ENCODE measurements at regions not wholly inside any gene's neighbourhood (a gene's known extent, or its start where the extent isn't known, plus 50 kb on each side); places are given as distances from the start of the nearest gene placed in this dataset.

- TF ChIP-seq CTCF (conservative IDR thresholded peaks at IDR 0.05; ENCODE audit: low read length) (no peak), EZH2phosphoT487 (IDR thresholded peaks at IDR 0.05; ENCODE audit: borderline replicate concordance, low read depth, low read length) (no peak)
Measured at GRCh38 chr15:98233873-98234272, 273.4 kb downstream of the ARRDC4 start.
